ENCODE measurements at regions not wholly inside any gene's neighbourhood (a gene's known extent, or its start where the extent isn't known, plus 50 kb on each side); places are given as distances from the start of the nearest gene placed in this dataset.

GRCh38 chr7:142407939-142408570 is 150.2 kb upstream of the PRSS58 start:
- TF ChIP-seq EZH2 (IDR thresholded peaks at IDR 0.05): no peak
- TF ChIP-seq POLR2AphosphoS5 (IDR thresholded peaks at IDR 0.05; ENCODE audit: borderline replicate concordance, low read depth, low read length): no peak
- TF ChIP-seq FOXP2 (optimal IDR thresholded peaks at IDR 0.05; ENCODE audit: control extremely low read depth, extremely low read length, insufficient read depth): no peak

Data from SK-N-MC (cell line).